H1 (cell line): ENCODE measurements at regions not wholly inside any gene's neighbourhood (a gene's known extent, or its start where the extent isn't known, plus 50 kb on each side); places are given as distances from the start of the nearest gene placed in this dataset.

Experiments used
- CTCF ChIA-PET: fragments of 300-600 bp; sonication (Branson Sonifier 250); formaldehyde crosslinking; loops from one replicate; lab custom pipeline; 2021; ENCODE audit not compliant: partially characterized antibody; lab: Charles Lee
- POLR2A ChIA-PET: fragments of 300-600 bp; sonication (Branson Sonifier 250); formaldehyde crosslinking; loops from one replicate; lab custom pipeline; 2021; ENCODE audit warnings: inconsistent platforms; ENCODE audit not compliant: partially characterized antibody; lab: Charles Lee
- DNase-seq, 2 experiments: peaks; one replicate each; pipeline versions ENCODE4 v3.0.0 to v3.0.0-alpha.2; 2010 to 2022; ENCODE audit warnings: low spot score in 2 of 2, low read depth in 1 of 2, mixed read lengths in 1 of 2
- FAIRE-seq: peaks from 2 replicates; lab custom pipeline; 2011; peaks lifted over from hg19 to GRCh38; lab: Jason Lieb, UNC
- H2AFZ ChIP-seq: 2 replicates; pipeline ENCODE4 v1.8.1; 2012; ENCODE audit warnings: low read length, inconsistent platforms
- H2AK5ac ChIP-seq: 2 replicates; pipeline ENCODE4 v1.6.1; 2013; ENCODE audit warnings: low read depth, low read length
- H2BK120ac ChIP-seq: replicated peaks from 2 replicates; pipeline ENCODE3; 2013; ENCODE audit warnings: low read depth, low read length, inconsistent platforms
- H2BK12ac ChIP-seq: 2 replicates; pipeline ENCODE4 v1.6.1; 2013; ENCODE audit warnings: low read depth, low read length
- H2BK15ac ChIP-seq: 2 replicates; pipeline ENCODE4 v1.6.1; 2013; ENCODE audit warnings: low read length
- H2BK20ac ChIP-seq: 2 replicates; pipeline ENCODE4 v1.6.1; 2013; ENCODE audit warnings: low read length
- H2BK5ac ChIP-seq: 2 replicates; pipeline ENCODE4 v1.6.1; 2013; ENCODE audit warnings: low read depth, low read length
- H3K14ac ChIP-seq: 2 replicates; pipeline ENCODE4 v1.6.1; 2013; ENCODE audit warnings: inconsistent platforms; ENCODE audit not compliant: insufficient read length
- H3K18ac ChIP-seq: 2 replicates; pipeline ENCODE4 v1.6.1; 2013; ENCODE audit warnings: low read length; ENCODE audit errors: extremely low read depth
- H3K23ac ChIP-seq: 2 replicates; pipeline ENCODE4 v1.6.1; 2013; ENCODE audit warnings: inconsistent platforms; ENCODE audit not compliant: insufficient read length
- H3K23me2 ChIP-seq: 2 replicates; pipeline ENCODE4 v1.6.1; 2013; ENCODE audit warnings: low read depth, low read length
- H3K27ac ChIP-seq: 2 replicates; pipeline ENCODE4 v1.6.1; 2011; ENCODE audit warnings: low read depth, low read length, inconsistent platforms
- H3K27me3 ChIP-seq, 4 experiments: replicated peaks in 1 of 4; 1 replicate in 1 of 4; 2 replicates in 3 of 4; pipeline versions ENCODE4 v1.6.1 to v1.8.1; 2011 to 2013; ENCODE audit warnings: low read length in 3 of 4, mild to moderate bottlenecking in 3 of 4, inconsistent platforms in 2 of 4, mixed read lengths in 2 of 4, moderate library complexity in 1 of 4; ENCODE audit not compliant: control insufficient read depth in 3 of 4, insufficient read depth in 3 of 4; ENCODE audit errors: extremely low read depth in 1 of 4
- H3K36me3 ChIP-seq, 4 experiments: 2 replicates each; pipeline versions ENCODE4 v1.6.1 to v1.8.1; 2011 to 2013; ENCODE audit warnings: mild to moderate bottlenecking in 4 of 4, low read length in 3 of 4, moderate library complexity in 2 of 4, control low read depth in 1 of 4, inconsistent platforms in 1 of 4; ENCODE audit not compliant: insufficient read depth in 4 of 4, control insufficient read depth in 2 of 4
- H3K4ac ChIP-seq: replicated peaks from 2 replicates; pipeline ENCODE3; 2013; ENCODE audit warnings: low read length, low read depth, mixed read lengths, inconsistent platforms; ENCODE audit not compliant: insufficient read length
- H3K4me1 ChIP-seq, 4 experiments: replicated peaks in 1 of 4; 1 replicate in 1 of 4; 2 replicates in 3 of 4; pipeline versions ENCODE4 v1.6.1 to v1.8.1; 2011 to 2013; ENCODE audit warnings: low read length in 3 of 4, inconsistent platforms in 2 of 4, mixed read lengths in 1 of 4; ENCODE audit not compliant: insufficient read depth in 4 of 4, control insufficient read depth in 3 of 4
- H3K4me2 ChIP-seq, 2 experiments: 2 replicates each; pipeline versions ENCODE4 v1.6.1 to v1.8.1; 2011 to 2013; ENCODE audit warnings: low read depth in 2 of 2, low read length in 2 of 2, control low read depth in 1 of 2, inconsistent platforms in 1 of 2, mild to moderate bottlenecking in 1 of 2; ENCODE audit not compliant: insufficient read depth in 1 of 2
- H3K4me3 ChIP-seq, 4 experiments: fragments of 200-600, 300-600 bp in 1 of 4; sonication (generic), shearing (Covaris generic), sonication (Bioruptor Twin) in 1 of 4; 2 replicates each; pipeline versions ENCODE4 v1.5.1 to v1.8.1; 2011 to 2016; ENCODE audit warnings: low read length in 4 of 4, low read depth in 3 of 4, control low read depth in 2 of 4, inconsistent platforms in 2 of 4, mild to moderate bottlenecking in 2 of 4, mixed read lengths in 1 of 4, moderate library complexity in 1 of 4; ENCODE audit not compliant: insufficient read depth in 2 of 4; ENCODE audit errors: extremely low read depth in 1 of 4
- H3K56ac ChIP-seq: replicated peaks from 2 replicates; pipeline ENCODE3; 2013; ENCODE audit warnings: low read depth, mild to moderate bottlenecking, mixed read lengths, low read length, inconsistent platforms; ENCODE audit not compliant: insufficient read length
- H3K79me1 ChIP-seq: 2 replicates; pipeline ENCODE4 v1.6.1; 2013; ENCODE audit warnings: low read depth, low read length, control low read depth
- H3K79me2 ChIP-seq, 2 experiments: 2 replicates each; pipeline versions ENCODE4 v1.6.1 to v1.8.1; 2012 to 2013; ENCODE audit warnings: low read length in 2 of 2, mild to moderate bottlenecking in 2 of 2, inconsistent platforms in 1 of 2; ENCODE audit not compliant: insufficient read depth in 2 of 2, control insufficient read depth in 1 of 2
- H3K9ac ChIP-seq, 4 experiments: replicated peaks in 1 of 4; 1 replicate in 1 of 4; 2 replicates in 3 of 4; pipeline versions ENCODE4 v1.6.1 to v1.8.1; 2011 to 2013; ENCODE audit warnings: low read depth in 3 of 4, low read length in 3 of 4, control low read depth in 2 of 4, mild to moderate bottlenecking in 2 of 4, moderate library complexity in 2 of 4, inconsistent platforms in 1 of 4; ENCODE audit errors: extremely low read depth in 1 of 4
- H3K9me3 ChIP-seq, 2 experiments: 2 replicates each; pipeline versions ENCODE4 v1.6.1 to v1.8.1; 2012 to 2013; ENCODE audit warnings: mild to moderate bottlenecking in 2 of 2, moderate library complexity in 2 of 2, control low read depth in 1 of 2, inconsistent platforms in 1 of 2, low read depth in 1 of 2, low read length in 1 of 2, mixed read lengths in 1 of 2; ENCODE audit not compliant: insufficient read depth in 2 of 2
- H4K20me1 ChIP-seq, 2 experiments: replicated peaks in 1 of 2; 2 replicates each; pipeline versions ENCODE3 to v1.8.1; 2011 to 2013; ENCODE audit warnings: inconsistent platforms in 2 of 2, low read length in 2 of 2, mild to moderate bottlenecking in 1 of 2; ENCODE audit not compliant: insufficient read depth in 2 of 2, control insufficient read depth in 1 of 2
- H4K5ac ChIP-seq: 2 replicates; pipeline ENCODE4 v1.6.1; 2013; ENCODE audit warnings: low read length, low read depth, mixed read lengths, inconsistent platforms; ENCODE audit not compliant: insufficient read length
- H4K8ac ChIP-seq: 2 replicates; pipeline ENCODE4 v1.8.0; 2013; ENCODE audit warnings: mild to moderate bottlenecking, moderate library complexity, low read length, inconsistent platforms; ENCODE audit not compliant: insufficient read depth; ENCODE audit errors: extremely low read depth
- H4K91ac ChIP-seq: replicated peaks from 2 replicates; pipeline ENCODE3; 2013; ENCODE audit warnings: low read length, mixed read lengths, inconsistent platforms; ENCODE audit not compliant: insufficient read length
- BACH1 ChIP-seq: IDR thresholded peaks from 2 replicates; pipeline ENCODE4 v1.6.1; 2012; ENCODE audit warnings: low read length, improper control_type of control experiment
- WGBS, 2 experiments: shearing (Covaris generic) in 1 of 2; methylation state at CpG; one replicate each; pipeline versions ENCODE4 v1.1.6 to v1.1.7; 2013 to 2015; ENCODE audit warnings: low lambda C conversion rate in 2 of 2, mixed read lengths in 2 of 2, inconsistent platforms in 1 of 2, low coverage in 1 of 2, missing lambda C conversion rate in 1 of 2; ENCODE audit not compliant: insufficient replicate concordance in 2 of 2, insufficient coverage in 1 of 2, insufficient read length in 1 of 2; ENCODE audit errors: extremely low coverage in 1 of 2, missing lambda C conversion rate in 1 of 2; 5-methylcytosine and 5-hydroxymethylcytosine counted together

DNA sequence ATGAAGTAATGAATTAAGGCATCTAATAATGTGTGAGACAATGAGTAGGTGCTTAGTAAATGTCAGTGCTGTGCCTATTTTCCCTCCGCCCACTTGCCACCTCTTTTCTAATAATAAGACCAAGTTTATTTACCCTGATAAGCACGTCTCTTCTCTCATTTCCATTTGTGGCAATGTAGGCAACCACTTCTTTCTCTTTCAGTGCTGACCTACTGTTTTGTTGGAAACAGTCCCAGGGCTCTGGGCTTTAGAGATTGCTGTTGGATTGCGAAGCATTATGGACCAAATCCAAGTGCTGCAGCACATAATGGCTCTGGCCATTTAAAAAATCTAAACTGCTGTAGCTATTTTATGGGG is 141.3 kb upstream of the PLEKHG7 start:
- Histone ChIP-seq H4K20me1 (no peaks in the 10 kb centered on the region), H2AK5ac (no peak overlapping the region), H3K14ac (no peak overlapping the region), H3K79me1 (no peaks in the 10 kb centered on the region), H3K9ac (no peak overlapping the region), H2BK20ac (no peak overlapping the region), H3K4me2 (no peak overlapping the region), H3K79me2 (no peaks in the 10 kb centered on the region), H3K9me3 (no peaks in the 10 kb centered on the region), H2AFZ (no peak overlapping the region), H3K23ac (no peak overlapping the region), H3K18ac (no peak overlapping the region), H3K56ac (no peak overlapping the region), H2BK5ac (no peak overlapping the region), H3K27me3 (no peaks in the 10 kb centered on the region), H4K8ac (no peak overlapping the region), H3K4me3 (no peak overlapping the region), H4K91ac (no peak overlapping the region), H2BK15ac (no peak overlapping the region), H4K5ac (no peak overlapping the region), H3K4ac (no peak overlapping the region), H2BK12ac (no peak overlapping the region), H2BK120ac (no peak overlapping the region), H3K27ac (no peak overlapping the region), H3K4me1 (peaks cover 0 to 4% (median 0%) of the 10 kb centered on the region in 4 experiments; a peak in 1 of 7 replicates), H3K23me2 (no peaks in the 10 kb centered on the region), H3K36me3 (no peaks in the 10 kb centered on the region)
- CTCF ChIA-PET: interaction anchor here (0.7 kb wide), 1 partner anchor 9 kb away, joined by 3 read pairs; no protein-coding TSS in a partner anchor
- DNase-seq (no peak), FAIRE-seq (no peak)
- WGBS, 2 experiments: 87% methylated on average over 3 of the region's 3 CpGs; no CpG with 5 or more reads in 1 of the 2 experiments
- POLR2A ChIA-PET: no interaction called here
- TF ChIP-seq BACH1: no peak
